ENCODE measurements at regions not wholly inside any gene's neighbourhood (a gene's known extent, or its start where the extent isn't known, plus 50 kb on each side); places are given as distances from the start of the nearest gene placed in this dataset.

DNA sequence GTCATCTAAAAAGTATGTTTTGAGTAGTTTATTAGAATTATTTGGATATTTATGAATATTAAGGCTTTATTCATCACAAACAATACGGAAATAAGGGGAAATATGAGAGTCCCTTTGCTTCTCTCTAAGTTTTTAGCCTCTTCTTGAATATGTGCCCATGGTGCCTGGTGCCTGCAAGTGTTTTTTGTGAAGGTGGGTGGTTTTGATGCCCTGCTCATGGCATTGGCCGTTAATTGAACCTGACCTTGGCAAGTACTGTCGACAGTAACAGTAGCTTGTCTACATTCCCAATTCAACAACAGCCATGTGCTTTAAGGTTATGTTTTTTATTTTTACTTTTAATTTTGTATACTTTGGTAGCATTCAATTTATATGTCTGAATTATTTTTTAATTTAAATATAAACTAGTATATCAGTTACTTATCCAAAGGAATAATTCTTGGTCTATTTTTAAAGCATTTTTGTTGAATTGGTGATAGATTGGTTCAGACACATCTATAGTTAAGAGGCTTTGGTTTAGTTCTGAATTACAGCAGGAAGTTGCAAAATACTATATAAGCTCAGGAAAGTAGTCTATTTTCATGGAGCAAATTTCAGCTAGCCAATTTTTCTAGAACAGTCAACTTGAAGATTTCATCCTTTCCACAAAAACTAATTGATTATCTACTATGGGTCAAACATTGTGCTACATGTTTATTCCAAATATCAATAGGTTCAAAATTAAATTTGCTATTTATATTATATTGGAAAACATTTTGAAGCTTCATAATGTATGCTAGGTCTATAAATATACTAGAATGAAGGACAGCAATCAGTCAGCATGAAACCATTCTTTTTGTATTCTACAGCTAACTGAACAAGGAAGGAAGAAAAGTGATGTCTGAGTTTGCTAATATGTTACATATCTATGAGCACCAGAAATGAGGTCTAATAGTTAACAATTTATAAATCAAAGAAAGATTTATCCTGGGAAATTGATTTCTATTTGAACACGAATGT is 184.4 kb downstream of the MRPL39 start:
- no peak for DNase-seq (ENCODE audit: low spot score in 2 of 2, unreplicated experiment in 2 of 2)
- no peaks in the 10 kb centered on the region for H3K4me1 Mint-ChIP-seq
- H3K9me3 Mint-ChIP-seq, result no peaks in the 10 kb centered on the region
- no peak overlapping the region for H3K27ac Mint-ChIP-seq
- H3K36me3 Mint-ChIP-seq, result no peaks in the 10 kb centered on the region
- peaks cover 32% of the 10 kb centered on the region for H3K27me3 Mint-ChIP-seq (ENCODE audit: low read depth)
- H3K4me3 Mint-ChIP-seq, result no peak overlapping the region
- TF ChIP-seq, protein P1, sequence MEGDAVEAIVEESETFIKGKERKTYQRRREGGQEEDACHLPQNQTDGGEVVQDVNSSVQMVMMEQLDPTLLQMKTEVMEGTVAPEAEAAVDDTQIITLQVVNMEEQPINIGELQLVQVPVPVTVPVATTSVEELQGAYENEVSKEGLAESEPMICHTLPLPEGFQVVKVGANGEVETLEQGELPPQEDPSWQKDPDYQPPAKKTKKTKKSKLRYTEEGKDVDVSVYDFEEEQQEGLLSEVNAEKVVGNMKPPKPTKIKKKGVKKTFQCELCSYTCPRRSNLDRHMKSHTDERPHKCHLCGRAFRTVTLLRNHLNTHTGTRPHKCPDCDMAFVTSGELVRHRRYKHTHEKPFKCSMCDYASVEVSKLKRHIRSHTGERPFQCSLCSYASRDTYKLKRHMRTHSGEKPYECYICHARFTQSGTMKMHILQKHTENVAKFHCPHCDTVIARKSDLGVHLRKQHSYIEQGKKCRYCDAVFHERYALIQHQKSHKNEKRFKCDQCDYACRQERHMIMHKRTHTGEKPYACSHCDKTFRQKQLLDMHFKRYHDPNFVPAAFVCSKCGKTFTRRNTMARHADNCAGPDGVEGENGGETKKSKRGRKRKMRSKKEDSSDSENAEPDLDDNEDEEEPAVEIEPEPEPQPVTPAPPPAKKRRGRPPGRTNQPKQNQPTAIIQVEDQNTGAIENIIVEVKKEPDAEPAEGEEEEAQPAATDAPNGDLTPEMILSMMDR (IDR thresholded peaks at IDR 0.05; ENCODE audit: unreplicated experiment), result no peak

DNA sequence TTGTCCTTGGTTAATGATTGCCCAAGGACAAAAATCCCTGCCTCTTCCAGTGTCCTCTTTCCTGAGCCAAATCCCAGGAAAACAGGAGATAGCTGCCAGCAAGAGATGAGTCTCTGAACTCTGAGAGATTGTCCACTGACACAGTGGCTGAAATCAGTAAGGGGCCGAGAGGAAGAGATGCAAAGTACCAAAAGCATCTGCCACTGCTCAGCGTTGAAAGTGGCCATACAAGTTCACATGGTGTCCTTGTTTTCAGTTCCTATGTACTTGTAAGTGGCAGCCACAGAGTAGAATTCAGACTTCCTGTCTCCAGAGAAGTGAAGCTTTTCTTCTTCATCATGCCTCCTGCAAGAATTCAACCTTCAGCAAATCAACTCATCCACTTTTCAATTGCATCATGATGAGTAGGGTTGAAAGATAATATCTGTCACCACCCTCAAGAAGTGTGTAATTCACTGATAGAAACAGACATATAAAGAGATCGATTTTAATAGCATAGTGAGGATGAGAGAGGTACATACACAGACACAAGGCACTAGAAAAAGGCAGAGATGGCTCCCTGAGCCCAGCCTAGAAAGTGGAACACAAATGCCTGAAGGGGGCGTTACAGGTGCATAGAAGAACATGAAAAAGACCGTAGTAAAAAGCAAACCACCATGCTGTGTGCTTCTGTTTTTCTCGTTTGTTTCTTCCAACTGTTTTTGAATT is 185.8 kb downstream of the MRPL39 start:
- no peaks in the 10 kb centered on the region for H3K4me1 Mint-ChIP-seq
- no peak for DNase-seq (ENCODE audit: low spot score in 2 of 2, unreplicated experiment in 2 of 2)
- H3K36me3 Mint-ChIP-seq, result no peaks in the 10 kb centered on the region
- H3K27ac Mint-ChIP-seq, result no peak overlapping the region
- peaks cover 34% of the 10 kb centered on the region for H3K27me3 Mint-ChIP-seq (ENCODE audit: low read depth)
- H3K9me3 Mint-ChIP-seq, result no peaks in the 10 kb centered on the region
- H3K4me3 Mint-ChIP-seq, result no peak overlapping the region
- TF ChIP-seq, protein P1 (IDR thresholded peaks at IDR 0.05; ENCODE audit: unreplicated experiment), result no peak

- Mint-ChIP-seq H3K36me3 (no peaks in the 10 kb centered on the region), H3K4me3 (no peak overlapping the region), H3K4me1 (no peaks in the 10 kb centered on the region), H3K27ac (no peak overlapping the region), H3K9me3 (no peaks in the 10 kb centered on the region), H3K27me3 (ENCODE audit: low read depth) (peaks cover 34% of the 10 kb centered on the region)
- TF ChIP-seq, protein P1 (IDR thresholded peaks at IDR 0.05; ENCODE audit: unreplicated experiment), result no peak
- DNase-seq (ENCODE audit: low spot score in 2 of 2, unreplicated experiment in 2 of 2), result no peak
These were observed 186.4 kb downstream of the MRPL39 start for GRCh38 chr21:25420831-25421230.

GRCh38 chr21:25416669-25417068 is 190.6 kb downstream of the MRPL39 start:
- Mint-ChIP-seq H3K36me3 (no peaks in the 10 kb centered on the region), H3K4me1 (no peaks in the 10 kb centered on the region), H3K9me3 (no peaks in the 10 kb centered on the region), H3K27ac (no peak overlapping the region), H3K4me3 (no peak overlapping the region), H3K27me3 (ENCODE audit: low read depth) (peaks cover 19% of the 10 kb centered on the region)
- TF ChIP-seq, protein P1 (IDR thresholded peaks at IDR 0.05; ENCODE audit: unreplicated experiment), result no peak
- no peak for DNase-seq (ENCODE audit: low spot score in 2 of 2, unreplicated experiment in 2 of 2)

- no peak overlapping the region for H3K27ac Mint-ChIP-seq
- no peaks in the 10 kb centered on the region for H3K36me3 Mint-ChIP-seq
- DNase-seq (ENCODE audit: low spot score in 2 of 2, unreplicated experiment in 2 of 2), result no peak
- TF ChIP-seq, protein P1 (IDR thresholded peaks at IDR 0.05; ENCODE audit: unreplicated experiment), result no peak
- no peak overlapping the region for H3K4me3 Mint-ChIP-seq
- H3K4me1 Mint-ChIP-seq, result no peaks in the 10 kb centered on the region
- peaks cover 7% of the 10 kb centered on the region for H3K27me3 Mint-ChIP-seq (ENCODE audit: low read depth)
- no peaks in the 10 kb centered on the region for H3K9me3 Mint-ChIP-seq
These were observed 195.2 kb downstream of the MRPL39 start for GRCh38 chr21:25412100-25412499.

Measured in mesothelial cell of epicardium (in vitro differentiated cells).